Heart right ventricle (tissue), 16 donors: ENCODE measurements at regions not wholly inside any gene's neighbourhood (a gene's known extent, or its start where the extent isn't known, plus 50 kb on each side); places are given as distances from the start of the nearest gene placed in this dataset.

Experiments
- ATAC-seq, 8 donors: fragments of 200-7000 bp; cut with Tn5 transposase; one replicate each; pipeline ENCODE4 v1.9.1; 2020; ENCODE audit warnings: mild to moderate bottlenecking in 8 of 8, moderate library complexity in 8 of 8, moderate number of reproducible peaks in 1 of 8
- DNase-seq, 2 donors: peaks; one replicate each; pipeline ENCODE4 v3.0.0-alpha.2; 2020
- H3K27ac ChIP-seq, 10 donors: fragments of 200-600 bp; sonication (generic) in 2 of 10; one replicate each; pipeline versions ENCODE4 v1.5.0 to v1.8.0; 2020 to 2022; ENCODE audit warnings: mild to moderate bottlenecking in 3 of 10
- H3K27me3 ChIP-seq, 7 donors: fragments of 200-600 bp; one replicate each; pipeline ENCODE4 v1.8.0; 2021 to 2022; ENCODE audit warnings: mild to moderate bottlenecking in 2 of 7
- H3K36me3 ChIP-seq, 9 donors: fragments of 200-600 bp; sonication (generic) in 1 of 9; one replicate each; pipeline versions ENCODE4 v1.5.0 to v1.8.0; 2020 to 2022; ENCODE audit warnings: mild to moderate bottlenecking in 2 of 9
- H3K4me1 ChIP-seq, 9 donors: fragments of 200-600 bp; sonication (generic) in 1 of 9; one replicate each; pipeline versions ENCODE4 v1.5.0 to v1.8.0; 2020 to 2022; ENCODE audit warnings: mild to moderate bottlenecking in 4 of 9
- H3K4me3 ChIP-seq, 10 donors: fragments of 200-600 bp; sonication (generic) in 2 of 10; one replicate each; pipeline versions ENCODE4 v1.5.0 to v1.8.0; 2020 to 2022; ENCODE audit warnings: mild to moderate bottlenecking in 7 of 10, moderate library complexity in 2 of 10
- H3K9me3 ChIP-seq, 11 donors: fragments of 200-600 bp in 10 of 11; sonication (generic) in 2 of 11; one replicate each; pipeline versions ENCODE4 v1.5.0 to v1.8.0; 2013 to 2022; ENCODE audit warnings: mild to moderate bottlenecking in 2 of 11, control low read depth in 1 of 11, moderate library complexity in 1 of 11
- CTCF ChIP-seq, 9 donors: fragments of 200-600 bp; sonication (generic) in 2 of 9; IDR thresholded peaks; one replicate each; pipeline versions ENCODE4 v1.5.0 to v1.8.0; 2021 to 2022; ENCODE audit warnings: antibody characterized with exemption in 9 of 9, mild to moderate bottlenecking in 5 of 9, moderate library complexity in 1 of 9
- WGBS, 2 donors: extraction: QIAGEN DNeasy Blood & Tissue Kit; methylation state at CpG; one replicate each; pipeline ENCODE4 v1.1.7; 2013; ENCODE audit warnings: inconsistent platforms in 1 of 2; 5-methylcytosine and 5-hydroxymethylcytosine counted together
- intact Hi-C, 10 donors: fragments of 100-400 bp; cut with DNase I; formaldehyde crosslinking; loops; one replicate each; pipeline versions ENCODE4 v1.11.1 to v1.14.2; 2022
- donor health status: Arrhythmogenic right ventricular cardiomyopathy.
- donor health status: ischemic (EF 13 %, LVEDD 7.1; RV severe dilation, severe dysfunction).
- donor health status: healthy with polysubstance abuse.
- donor health status: DM: no; HTN: yes; CAD: no.
- donor health status: DM: no; HTN: no; CAD: no.
- donor health status: ischemic (EF 25% LVEDD 6.9; RV normal size, moderate dysfunction).
- donor health status: ischemic (EF 25% LVEDD 5.7; RV mildly dilated, moderate dysfunction).
- donor health status: healthy.
- donor health status: DM: yes; HTN: yes; CAD: no.
- donor health status: Ischemic cardiomyopathy.
- donor health status: ischemic (EF 35%, LVEDD 5.7; RV mildly dilated, moderate dysfunction).
- donor health status: nonischemic (EF 11% LVEDD 7.7; RV severe dilation, severe dysfunction).
- donor health status: DM: yes; HTN: yes; CAD: no.
- donor health status: PGD.
- donor health status: ischemic (EF 29% LVEDD 5.4; RV normal size, mild dysfunction).
- donor health status: nonischemic (EF 23%, LVEDD 6.1; RV moderate dilation, normal function).

GRCh38 chr4:126687655-126688358 is 945.0 kb upstream of the INTU start:
- Histone ChIP-seq H3K27ac (peak overlapping the region in 1 of 10 donors; percentile 33), H3K9me3 (no peaks in the 10 kb centered on the region), H3K4me1 (peaks cover 0 to 13% (median 0%) of the 10 kb centered on the region in 9 donors), H3K4me3 (no peak overlapping the region), H3K36me3 (no peaks in the 10 kb centered on the region), H3K27me3 (no peaks in the 10 kb centered on the region)
- TF ChIP-seq CTCF (IDR thresholded peaks at IDR 0.05): no peak
- intact Hi-C loops: no loop called here
- 35 to 41% methylated on average over 6 of the region's 6 CpGs for WGBS, 2 donors
- ATAC-seq: peak in 4 of 8 donors; percentile 29 to 71 (median 50)
- DNase-seq: no peak

- Histone ChIP-seq H3K27ac (no peak overlapping the region), H3K4me3 (no peak overlapping the region), H3K27me3 (no peaks in the 10 kb centered on the region), H3K36me3 (no peaks in the 10 kb centered on the region), H3K4me1 (peaks cover 0 to 13% (median 0%) of the 10 kb centered on the region in 9 donors), H3K9me3 (no peaks in the 10 kb centered on the region)
- 94 to 98% methylated on average over 1 of the region's 1 CpG for WGBS, 2 donors
- intact Hi-C loops: no loop called here
- no peak for ATAC-seq
- no peak for DNase-seq
- no peak for TF ChIP-seq CTCF (IDR thresholded peaks at IDR 0.05)
These were observed 941.0 kb upstream of the INTU start for GRCh38 chr4:126691797-126692196.

- no peaks in the 10 kb centered on the region for H3K9me3 ChIP-seq
- DNase-seq (no peak), ATAC-seq (no peak)
- H3K4me1 ChIP-seq: peaks cover 0 to 12% (median 0%) of the 10 kb centered on the region in 9 donors
- H3K36me3 ChIP-seq: no peaks in the 10 kb centered on the region
- no peak overlapping the region for H3K4me3 ChIP-seq
- 34 to 80% methylated on average over 1 of the region's 1 CpG for WGBS, 2 donors
- no peak overlapping the region for H3K27ac ChIP-seq
- TF ChIP-seq CTCF (IDR thresholded peaks at IDR 0.05): no peak
- intact Hi-C loops: no loop called here
- no peaks in the 10 kb centered on the region for H3K27me3 ChIP-seq
These were observed 935.0 kb upstream of the INTU start for GRCh38 chr4:126697748-126698147.

- no peak for TF ChIP-seq CTCF (IDR thresholded peaks at IDR 0.05)
- Histone ChIP-seq H3K27me3 (no peaks in the 10 kb centered on the region), H3K36me3 (no peaks in the 10 kb centered on the region), H3K9me3 (no peaks in the 10 kb centered on the region), H3K4me3 (no peak overlapping the region), H3K27ac (no peak overlapping the region), H3K4me1 (peaks cover 0 to 12% (median 0%) of the 10 kb centered on the region in 9 donors)
- DNase-seq (no peak), ATAC-seq (no peak)
- WGBS, 2 donors: 96 to 99% methylated on average over 3 of the region's 3 CpGs
- intact Hi-C loops: no loop called here
These were observed 934.5 kb upstream of the INTU start for GRCh38 chr4:126698224-126698623.
